ENCODE measurements at regions not wholly inside any gene's neighbourhood (a gene's known extent, or its start where the extent isn't known, plus 50 kb on each side); places are given as distances from the start of the nearest gene placed in this dataset.

DNA sequence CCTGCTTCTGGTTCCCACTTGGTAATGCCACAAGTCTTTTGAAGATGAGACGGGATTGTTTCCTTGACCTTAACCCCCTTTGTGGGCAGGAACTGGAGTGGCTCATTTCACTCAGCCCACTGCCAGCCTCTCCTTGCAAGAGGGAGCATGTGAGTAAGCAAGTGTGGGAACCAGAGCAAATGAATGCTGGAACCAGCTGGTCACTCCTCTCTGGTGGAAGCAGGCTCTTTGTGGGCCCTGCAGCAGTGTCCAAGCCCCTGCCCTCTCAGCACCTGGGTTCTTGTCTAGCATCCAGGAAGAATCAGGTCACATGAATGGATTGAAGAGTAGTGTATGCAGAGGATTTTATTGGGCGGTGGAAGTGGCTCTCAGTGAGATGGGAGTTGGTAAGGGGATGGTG, 944.5 kb downstream of the QKI start:
- CTCF ChIA-PET: no interaction called here

More for the DNA sequence above, 944.5 kb downstream of the QKI start:
- Histone ChIP-seq H3K79me1 (ENCODE audit: low read depth in 1 of 2, low read length in 2 of 2) (no peaks in the 10 kb centered on the region), H3K4me3 (ENCODE audit: insufficient read depth, low read depth, low read length) (no peak overlapping the region), H3K9me1 (ENCODE audit: insufficient read depth, low read length) (no peaks in the 10 kb centered on the region), H3K9ac (ENCODE audit: low read depth, low read length) (no peak overlapping the region), H3K56ac (ENCODE audit: extremely low read depth, insufficient read depth, low read length) (no peak overlapping the region), H2AFZ (replicated peaks; ENCODE audit: low read length, poor library complexity) (no peak overlapping the region), H4K8ac (ENCODE audit: low read depth in 2 of 2, low read length in 2 of 2) (no peak overlapping the region), H4K5ac (ENCODE audit: low read depth, low read length) (no peak overlapping the region), H2AK9ac (replicated peaks; ENCODE audit: low read depth, low read length, poor library complexity) (no peak overlapping the region), H3K36me3 (ENCODE audit: control insufficient read depth, insufficient read depth, low read length) (no peaks in the 10 kb centered on the region), H3K27me3 (ENCODE audit: control insufficient read depth, insufficient read depth, low read length) (no peaks in the 10 kb centered on the region), H3K4ac (ENCODE audit: low read depth, low read length) (no peak overlapping the region), H4K20me1 (ENCODE audit: insufficient read depth, low read length) (no peaks in the 10 kb centered on the region), H3K18ac (ENCODE audit: low read depth, low read length) (no peak overlapping the region), H3K9me3 (ENCODE audit: control insufficient read depth, insufficient read depth, low read length) (peaks cover 7% of the 10 kb centered on the region), H2BK15ac (ENCODE audit: low read depth, low read length) (no peak overlapping the region), H3K4me1 (ENCODE audit: control insufficient read depth, insufficient read depth, low read length) (no peaks in the 10 kb centered on the region), H2BK20ac (ENCODE audit: low read depth, low read length) (no peak overlapping the region), H4K91ac (ENCODE audit: insufficient read depth, low read depth, low read length) (no peak overlapping the region), H2AK5ac (ENCODE audit: low read depth, low read length) (no peak overlapping the region), H2BK5ac (ENCODE audit: low read depth, low read length, poor library complexity, severe bottlenecking) (no peak overlapping the region), H3K4me2 (ENCODE audit: low read depth, low read length) (no peak overlapping the region), H3K23ac (ENCODE audit: low read depth, low read length) (no peak overlapping the region), H2BK120ac (ENCODE audit: low read depth, low read length) (no peak overlapping the region), H3K14ac (replicated peaks; ENCODE audit: low read depth, low read length) (no peak overlapping the region), H3K27ac (ENCODE audit: insufficient read depth, low read length) (no peak overlapping the region)
- in situ Hi-C loops (cut with MboI; ENCODE audit: low sequenced_read_pairs): no loop called here
- intact Hi-C loops (cut with micrococcal nuclease): no loop called here
- no peak for ATAC-seq (ENCODE audit: low read depth)
- POLR2A ChIA-PET (ENCODE audit: unreplicated experiment): no interaction called here
- TF ChIP-seq, protein P1, sequence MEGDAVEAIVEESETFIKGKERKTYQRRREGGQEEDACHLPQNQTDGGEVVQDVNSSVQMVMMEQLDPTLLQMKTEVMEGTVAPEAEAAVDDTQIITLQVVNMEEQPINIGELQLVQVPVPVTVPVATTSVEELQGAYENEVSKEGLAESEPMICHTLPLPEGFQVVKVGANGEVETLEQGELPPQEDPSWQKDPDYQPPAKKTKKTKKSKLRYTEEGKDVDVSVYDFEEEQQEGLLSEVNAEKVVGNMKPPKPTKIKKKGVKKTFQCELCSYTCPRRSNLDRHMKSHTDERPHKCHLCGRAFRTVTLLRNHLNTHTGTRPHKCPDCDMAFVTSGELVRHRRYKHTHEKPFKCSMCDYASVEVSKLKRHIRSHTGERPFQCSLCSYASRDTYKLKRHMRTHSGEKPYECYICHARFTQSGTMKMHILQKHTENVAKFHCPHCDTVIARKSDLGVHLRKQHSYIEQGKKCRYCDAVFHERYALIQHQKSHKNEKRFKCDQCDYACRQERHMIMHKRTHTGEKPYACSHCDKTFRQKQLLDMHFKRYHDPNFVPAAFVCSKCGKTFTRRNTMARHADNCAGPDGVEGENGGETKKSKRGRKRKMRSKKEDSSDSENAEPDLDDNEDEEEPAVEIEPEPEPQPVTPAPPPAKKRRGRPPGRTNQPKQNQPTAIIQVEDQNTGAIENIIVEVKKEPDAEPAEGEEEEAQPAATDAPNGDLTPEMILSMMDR (conservative IDR thresholded peaks at IDR 0.05; ENCODE audit: low read depth, low read length): no peak
- TF ChIP-seq MAFK (IDR thresholded peaks at IDR 0.05; ENCODE audit: low read depth, low read length): no peak
- no peak for TF ChIP-seq POLR2A (IDR thresholded peaks at IDR 0.05; ENCODE audit: low read depth, low read length)
- TF ChIP-seq, protein P2, sequence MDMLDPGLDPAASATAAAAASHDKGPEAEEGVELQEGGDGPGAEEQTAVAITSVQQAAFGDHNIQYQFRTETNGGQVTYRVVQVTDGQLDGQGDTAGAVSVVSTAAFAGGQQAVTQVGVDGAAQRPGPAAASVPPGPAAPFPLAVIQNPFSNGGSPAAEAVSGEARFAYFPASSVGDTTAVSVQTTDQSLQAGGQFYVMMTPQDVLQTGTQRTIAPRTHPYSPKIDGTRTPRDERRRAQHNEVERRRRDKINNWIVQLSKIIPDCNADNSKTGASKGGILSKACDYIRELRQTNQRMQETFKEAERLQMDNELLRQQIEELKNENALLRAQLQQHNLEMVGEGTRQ (IDR thresholded peaks at IDR 0.05; ENCODE audit: low read depth, low read length): no peak
- TF ChIP-seq CHD1 (IDR thresholded peaks at IDR 0.05; ENCODE audit: low read depth, low read length): no peak
- TF ChIP-seq, protein P3, sequence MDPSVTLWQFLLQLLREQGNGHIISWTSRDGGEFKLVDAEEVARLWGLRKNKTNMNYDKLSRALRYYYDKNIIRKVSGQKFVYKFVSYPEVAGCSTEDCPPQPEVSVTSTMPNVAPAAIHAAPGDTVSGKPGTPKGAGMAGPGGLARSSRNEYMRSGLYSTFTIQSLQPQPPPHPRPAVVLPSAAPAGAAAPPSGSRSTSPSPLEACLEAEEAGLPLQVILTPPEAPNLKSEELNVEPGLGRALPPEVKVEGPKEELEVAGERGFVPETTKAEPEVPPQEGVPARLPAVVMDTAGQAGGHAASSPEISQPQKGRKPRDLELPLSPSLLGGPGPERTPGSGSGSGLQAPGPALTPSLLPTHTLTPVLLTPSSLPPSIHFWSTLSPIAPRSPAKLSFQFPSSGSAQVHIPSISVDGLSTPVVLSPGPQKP (IDR thresholded peaks at IDR 0.05; ENCODE audit: borderline replicate concordance, low read depth, low read length): no peak
- no peak for TF ChIP-seq RFX5 (IDR thresholded peaks at IDR 0.05; ENCODE audit: low read depth, low read length)
- no peak for DNase-seq
- no CpG with 5 or more reads among the region's 2 CpGs for WGBS, 2 experiments (ENCODE audit: extremely low coverage in 2 of 2, insufficient read length in 1 of 2)
- dilution Hi-C loops (cut with HindIII; ENCODE audit: low sequenced_read_pairs, unreplicated experiment): no loop called here
- no TSS peak for BruUV-seq (replicated peaks)

All from IMR-90 (cell line).